B cell (primary cell): ENCODE measurements at regions not wholly inside any gene's neighbourhood (a gene's known extent, or its start where the extent isn't known, plus 50 kb on each side); places are given as distances from the start of the nearest gene placed in this dataset.

Experiments used
- ATAC-seq: fragments of 200-7000 bp; cut with Tn5 transposase; one replicate; pipeline ENCODE4 v1.10.0; 2021; ENCODE audit warnings: low read depth, mild to moderate bottlenecking, moderate number of reproducible peaks, moderate library complexity
- CTCF ChIA-PET: fragments of 350-600 bp; sonication (Branson Sonifier 250); formaldehyde crosslinking; loops from one replicate; lab custom pipeline; 2021; ENCODE audit warnings: antibody characterized with exemption, inconsistent platforms; lab: Charles Lee
- POLR2A ChIA-PET: fragments of 350-600 bp; sonication (Branson Sonifier 250); formaldehyde crosslinking; loops from one replicate; lab custom pipeline; 2021; ENCODE audit warnings: antibody characterized with exemption; lab: Charles Lee
- DNase-seq: peaks from one replicate; pipeline ENCODE4 v3.0.0; 2013
- H2AFZ ChIP-seq: 2 replicates; pipeline ENCODE4 v1.6.1; 2012; ENCODE audit warnings: mild to moderate bottlenecking, low read depth, low read length; ENCODE audit not compliant: insufficient read depth, poor library complexity, severe bottlenecking
- H3K27ac ChIP-seq, 2 donors: 1 replicate in 1 of 2; 2 replicates in 1 of 2; pipeline ENCODE4 v1.5.1; 2012 to 2013; ENCODE audit warnings: low read length in 2 of 2, mild to moderate bottlenecking in 2 of 2, moderate library complexity in 1 of 2
- H3K27me3 ChIP-seq, 4 experiments: fragments of 200-600 bp in 1 of 4; sonication (generic) in 1 of 4; replicated peaks in 1 of 4; 1 replicate in 2 of 4; 2 replicates in 2 of 4; pipeline versions ENCODE4 v1.6.1 to v1.7.0; 2013 to 2016; ENCODE audit warnings: low read length in 3 of 4, mild to moderate bottlenecking in 2 of 4, mixed read lengths in 1 of 4, moderate library complexity in 1 of 4; ENCODE audit not compliant: insufficient read depth in 4 of 4, control insufficient read depth in 3 of 4; ENCODE audit errors: control extremely low read depth in 1 of 4
- H3K36me3 ChIP-seq, 2 experiments: replicated peaks in 1 of 2; 1 replicate in 1 of 2; 2 replicates in 1 of 2; pipeline versions ENCODE4 v1.6.1 to v1.7.1; 2013; ENCODE audit warnings: low read length in 1 of 2; ENCODE audit not compliant: insufficient read depth in 2 of 2, control insufficient read depth in 1 of 2; ENCODE audit errors: control extremely low read depth in 1 of 2, extremely low read depth in 1 of 2
- H3K4me1 ChIP-seq, 2 donors: fragments of 200-600 bp in 1 of 2; sonication (generic) in 1 of 2; 1 replicate in 1 of 2; 2 replicates in 1 of 2; pipeline versions ENCODE4 v1.5.1 to v1.6.1; 2013 to 2017; ENCODE audit warnings: low read length in 2 of 2; ENCODE audit not compliant: control insufficient read depth in 2 of 2, insufficient read depth in 2 of 2
- H3K4me2 ChIP-seq: replicated peaks from 2 replicates; pipeline ENCODE3; 2012; ENCODE audit warnings: mild to moderate bottlenecking, low read depth, low read length; ENCODE audit not compliant: poor library complexity, severe bottlenecking
- H3K4me3 ChIP-seq, 5 experiments: fragments of 200-600 bp in 1 of 5; sonication (generic) in 1 of 5; 1 replicate in 3 of 5; 2 replicates in 2 of 5; pipeline versions ENCODE4 v1.5.1 to v1.7.0; 2011 to 2016; ENCODE audit warnings: low read length in 4 of 5, mild to moderate bottlenecking in 4 of 5, low read depth in 2 of 5, control low read depth in 1 of 5, moderate library complexity in 1 of 5; ENCODE audit not compliant: insufficient read depth in 1 of 5; ENCODE audit errors: control extremely low read depth in 1 of 5, extremely low read depth in 1 of 5
- H3K79me2 ChIP-seq: fragments of 200-600 bp; sonication (generic); one replicate; pipeline ENCODE4 v1.6.0; 2016; ENCODE audit warnings: low read length; ENCODE audit not compliant: control insufficient read depth, insufficient read depth
- H3K9ac ChIP-seq: fragments of 200-600 bp; sonication (generic); 2 replicates; pipeline ENCODE4 v1.6.1; 2017; ENCODE audit warnings: mild to moderate bottlenecking, low read length, moderate library complexity
- H3K9me3 ChIP-seq, 3 donors: one replicate each; pipeline versions ENCODE4 v1.6.1 to v1.7.1; 2013; ENCODE audit warnings: low read length in 2 of 3; ENCODE audit not compliant: control insufficient read depth in 2 of 3, insufficient read depth in 1 of 3; ENCODE audit errors: control extremely low read depth in 1 of 3
- H4K20me1 ChIP-seq: 2 replicates; pipeline ENCODE4 v1.6.0; 2012; ENCODE audit warnings: mild to moderate bottlenecking, low read length; ENCODE audit not compliant: insufficient read depth, control insufficient read depth, poor library complexity, severe bottlenecking
- H3K27ac Mint-ChIP-seq: one replicate; pipeline ENCODE4 v1.8.0; 2021; ENCODE audit warnings: mixed read lengths
- H3K27me3 Mint-ChIP-seq: one replicate; pipeline ENCODE4 v1.8.0; 2021; ENCODE audit warnings: mixed read lengths
- H3K4me1 Mint-ChIP-seq: one replicate; pipeline ENCODE4 v1.8.0; 2021; ENCODE audit warnings: mixed read lengths
- H3K4me3 Mint-ChIP-seq: one replicate; pipeline ENCODE4 v1.8.0; 2021; ENCODE audit warnings: mixed read lengths
- H3K9me3 Mint-ChIP-seq: one replicate; pipeline ENCODE4 v1.8.0; 2022; ENCODE audit warnings: mixed read lengths; ENCODE audit not compliant: insufficient read depth
- CTCF ChIP-seq: fragments of 200-600 bp; IDR thresholded peaks from one replicate; pipeline ENCODE4 v1.8.0; 2022; ENCODE audit warnings: antibody characterized with exemption, mild to moderate bottlenecking
- EZH2 ChIP-seq: IDR thresholded peaks from 2 replicates; pipeline ENCODE4 v1.6.1; 2012; ENCODE audit warnings: borderline replicate concordance, low read depth, mild to moderate bottlenecking, moderate library complexity, low read length; ENCODE audit not compliant: insufficient read depth, poor library complexity, severe bottlenecking
- WGBS: methylation state at CpG from one replicate; pipeline ENCODE4 v1.1.5; 2013; ENCODE audit warnings: missing lambda C conversion rate; ENCODE audit not compliant: insufficient coverage; 5-methylcytosine and 5-hydroxymethylcytosine counted together
- intact Hi-C: fragments of 100-400 bp; cut with micrococcal nuclease; formaldehyde crosslinking; loops from one replicate; pipeline ENCODE4 v1.10.0; 2022

- intact Hi-C loops, result no loop called here
- no peaks in the 10 kb centered on the region for H3K36me3 ChIP-seq
- no peak overlapping the region for H3K9ac ChIP-seq
- ATAC-seq (no peak), DNase-seq (no peak)
- no peaks in the 10 kb centered on the region for H3K79me2 ChIP-seq
- H3K4me1 ChIP-seq, result no peaks in the 10 kb centered on the region
- no peak overlapping the region for H3K4me3 Mint-ChIP-seq
- no peaks in the 10 kb centered on the region for H3K27me3 Mint-ChIP-seq
- no peaks in the 10 kb centered on the region for H3K27me3 ChIP-seq
- H3K4me3 ChIP-seq, result no peak overlapping the region
- H3K27ac ChIP-seq, result no peak overlapping the region
- no peaks in the 10 kb centered on the region for H4K20me1 ChIP-seq
- no peaks in the 10 kb centered on the region for H3K9me3 ChIP-seq
- H3K9me3 Mint-ChIP-seq, result peaks cover 6% of the 10 kb centered on the region
- H3K4me2 ChIP-seq, result no peak overlapping the region
- ChIA-PET CTCF (no interaction called here), POLR2A (no interaction called here)
- H3K27ac Mint-ChIP-seq, result no peak overlapping the region
- no peak overlapping the region for H2AFZ ChIP-seq
- TF ChIP-seq CTCF, result no peak
- TF ChIP-seq EZH2, result no peak
- H3K4me1 Mint-ChIP-seq, result no peaks in the 10 kb centered on the region
Measured at GRCh38 chr2:228257379-228257778, 75.9 kb upstream of the SPHKAP start.

DNA sequence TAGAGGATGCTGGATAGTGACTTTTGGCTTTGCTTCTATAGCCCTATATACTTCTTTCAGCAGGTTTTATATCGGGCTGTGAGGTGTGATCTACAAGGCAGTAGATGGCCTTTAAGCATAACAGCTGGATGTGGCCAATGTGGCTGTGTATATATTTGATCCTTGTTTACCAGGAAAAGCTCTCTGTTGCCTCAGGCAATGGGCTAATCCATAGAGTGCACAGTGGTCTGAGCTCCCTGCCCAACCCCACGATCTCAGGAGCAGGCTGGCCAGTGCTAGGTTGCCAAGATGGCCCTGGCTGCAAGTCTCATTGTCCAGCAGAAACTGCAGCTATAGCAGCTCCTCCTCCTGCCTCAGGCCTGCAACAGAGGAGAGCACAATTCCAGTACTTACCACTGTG is 72.3 kb upstream of the SPHKAP start:
- 75% methylated on average over 1 of the region's 2 CpGs for WGBS
- Mint-ChIP-seq H3K4me1 (no peaks in the 10 kb centered on the region), H3K4me3 (no peak overlapping the region), H3K27me3 (no peaks in the 10 kb centered on the region), H3K27ac (no peak overlapping the region), H3K9me3 (no peaks in the 10 kb centered on the region)
- no peaks in the 10 kb centered on the region for H3K36me3 ChIP-seq
- no peak overlapping the region for H3K4me3 ChIP-seq
- intact Hi-C loops, result no loop called here
- no peaks in the 10 kb centered on the region for H3K4me1 ChIP-seq
- CTCF ChIA-PET, result no interaction called here
- no peak overlapping the region for H2AFZ ChIP-seq
- H3K79me2 ChIP-seq, result no peaks in the 10 kb centered on the region
- DNase-seq (no peak), ATAC-seq (no peak)
- H3K27ac ChIP-seq, result no peak overlapping the region
- no peak overlapping the region for H3K4me2 ChIP-seq
- POLR2A ChIA-PET, result no interaction called here
- no peaks in the 10 kb centered on the region for H4K20me1 ChIP-seq
- no peak for TF ChIP-seq EZH2
- no peak for TF ChIP-seq CTCF
- peaks cover 0 to 9% (median 0%) of the 10 kb centered on the region in 3 donors for H3K9me3 ChIP-seq
- no peak overlapping the region for H3K9ac ChIP-seq
- H3K27me3 ChIP-seq, result no peaks in the 10 kb centered on the region
